OCI-LY3 (cell line): ENCODE measurements at regions not wholly inside any gene's neighbourhood (a gene's known extent, or its start where the extent isn't known, plus 50 kb on each side); places are given as distances from the start of the nearest gene placed in this dataset.

Experiments
- H2AFZ ChIP-seq: fragments of 200-600, 300-600 bp; shearing (Covaris generic); 2 replicates; pipeline ENCODE4 v1.6.0; 2014; ENCODE audit warnings: antibody characterized with exemption, low read depth, low read length
- H3K27ac ChIP-seq: fragments of 200-600, 300-600 bp; sonication (generic); 2 replicates; pipeline ENCODE4 v1.5.1; 2014; ENCODE audit warnings: mild to moderate bottlenecking, low read length, moderate library complexity, mixed read lengths
- H3K27me3 ChIP-seq: fragments of 200-600, 300-600 bp; sonication (generic); 2 replicates; pipeline ENCODE4 v1.6.1; 2014; ENCODE audit warnings: low read depth, low read length, mixed read lengths
- H3K36me3 ChIP-seq: fragments of 200-600, 300-600 bp; sonication (generic); replicated peaks from 2 replicates; pipeline ENCODE3; 2014; ENCODE audit warnings: low read depth, low read length, mixed read lengths
- H3K4me1 ChIP-seq: fragments of 300-600, 200-600 bp; sonication (generic); 2 replicates; pipeline ENCODE4 v1.6.1; 2014; ENCODE audit warnings: low read length, mixed read lengths
- H3K4me2 ChIP-seq: fragments of 200-600, 300-600 bp; sonication (generic); 2 replicates; pipeline ENCODE4 v1.6.1; 2014; ENCODE audit warnings: low read length, mixed read lengths
- H3K4me3 ChIP-seq: fragments of 300-600, 200-600 bp; sonication (generic); 2 replicates; pipeline ENCODE4 v1.5.1; 2014; ENCODE audit warnings: antibody characterized with exemption, mild to moderate bottlenecking, low read length, moderate library complexity
- H3K79me2 ChIP-seq: fragments of 300-600, 200-600 bp; shearing (Covaris generic); 2 replicates; pipeline ENCODE4 v1.6.1; 2014; ENCODE audit warnings: mild to moderate bottlenecking, low read length, mixed read lengths
- H3K9ac ChIP-seq: fragments of 300-600, 200-600 bp; shearing (Covaris generic); 2 replicates; pipeline ENCODE4 v1.6.0; 2014; ENCODE audit warnings: mild to moderate bottlenecking, low read length, moderate library complexity
- H3K9me3 ChIP-seq: fragments of 200-600, 300-600 bp; shearing (Covaris generic); 2 replicates; pipeline ENCODE4 v1.6.1; 2014; ENCODE audit warnings: low read length, mixed read lengths; ENCODE audit not compliant: insufficient read depth
- H4K20me1 ChIP-seq: fragments of 200-600, 300-600 bp; sonication (generic); 2 replicates; pipeline ENCODE4 v1.6.1; 2016; ENCODE audit warnings: low read length, mixed read lengths; ENCODE audit not compliant: insufficient read depth
- CTCF ChIP-seq: fragments of 200-600, 300-600 bp; sonication (generic); IDR thresholded peaks from 2 replicates; pipeline ENCODE4 v1.5.1; 2014; ENCODE audit warnings: antibody characterized with exemption, low read length, low read depth
- EZH2phosphoT487 ChIP-seq: fragments of 200-600 bp; shearing (Covaris generic); IDR thresholded peaks from 2 replicates; pipeline ENCODE4 v1.6.1; 2018; ENCODE audit warnings: antibody characterized with exemption, mixed run types, low read depth

- Histone ChIP-seq H4K20me1 (no peaks in the 10 kb centered on the region), H3K4me1 (no peaks in the 10 kb centered on the region), H3K27me3 (no peaks in the 10 kb centered on the region), H3K4me3 (no peak overlapping the region), H2AFZ (no peak overlapping the region), H3K79me2 (no peaks in the 10 kb centered on the region), H3K9ac (no peak overlapping the region), H3K4me2 (no peak overlapping the region), H3K36me3 (no peaks in the 10 kb centered on the region), H3K9me3 (no peaks in the 10 kb centered on the region), H3K27ac (no peak overlapping the region)
- no peak for TF ChIP-seq CTCF
- no peak for TF ChIP-seq EZH2phosphoT487
Measured at GRCh38 chr2:78063246-78064020, 541.3 kb upstream of the LRRTM4 start.

- H3K36me3 ChIP-seq, result no peaks in the 10 kb centered on the region
- TF ChIP-seq EZH2phosphoT487, result no peak
- no peak for TF ChIP-seq CTCF
- no peak overlapping the region for H3K9ac ChIP-seq
- H3K4me3 ChIP-seq, result no peak overlapping the region
- H3K27me3 ChIP-seq, result no peaks in the 10 kb centered on the region
- H3K27ac ChIP-seq, result no peak overlapping the region
- no peaks in the 10 kb centered on the region for H4K20me1 ChIP-seq
- H3K79me2 ChIP-seq, result no peaks in the 10 kb centered on the region
- no peak overlapping the region for H3K4me2 ChIP-seq
- no peaks in the 10 kb centered on the region for H3K9me3 ChIP-seq
- H2AFZ ChIP-seq, result no peak overlapping the region
- H3K4me1 ChIP-seq, result no peaks in the 10 kb centered on the region
Measured at GRCh38 chr2:78065366-78065765, 543.2 kb upstream of the LRRTM4 start.

DNA sequence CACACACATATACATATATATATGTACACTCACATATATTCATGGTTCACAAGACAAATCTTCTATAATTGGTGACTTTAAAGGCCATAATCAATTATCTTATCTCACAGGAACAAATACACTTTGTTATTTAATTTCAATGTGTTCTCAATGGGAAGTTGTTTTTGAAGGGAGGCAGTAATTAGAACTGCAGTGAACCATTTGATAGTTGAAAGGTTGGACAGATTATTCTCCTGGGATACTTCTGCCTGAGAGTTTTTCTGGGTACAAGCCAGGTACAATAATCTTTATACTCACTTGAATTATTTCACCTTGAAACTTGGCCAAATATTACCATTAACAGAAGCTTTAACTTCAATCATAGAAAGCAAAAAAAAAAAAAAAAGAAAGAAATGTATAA lies 546.6 kb upstream of the LRRTM4 start:
- H3K4me2 ChIP-seq, result no peak overlapping the region
- H3K36me3 ChIP-seq, result no peaks in the 10 kb centered on the region
- TF ChIP-seq EZH2phosphoT487, result no peak
- TF ChIP-seq CTCF, result no peak
- H3K4me1 ChIP-seq, result no peaks in the 10 kb centered on the region
- H3K27ac ChIP-seq, result no peak overlapping the region
- no peaks in the 10 kb centered on the region for H4K20me1 ChIP-seq
- H3K9ac ChIP-seq, result no peak overlapping the region
- H2AFZ ChIP-seq, result no peak overlapping the region
- no peaks in the 10 kb centered on the region for H3K79me2 ChIP-seq
- no peak overlapping the region for H3K4me3 ChIP-seq
- H3K9me3 ChIP-seq, result no peaks in the 10 kb centered on the region
- H3K27me3 ChIP-seq, result no peaks in the 10 kb centered on the region

GRCh38 chr2:78070693-78071092 lies 548.5 kb upstream of the LRRTM4 start:
- H2AFZ ChIP-seq, result no peak overlapping the region
- no peaks in the 10 kb centered on the region for H3K4me1 ChIP-seq
- H3K9ac ChIP-seq, result no peak overlapping the region
- H3K79me2 ChIP-seq, result no peaks in the 10 kb centered on the region
- no peaks in the 10 kb centered on the region for H3K27me3 ChIP-seq
- H3K36me3 ChIP-seq, result no peaks in the 10 kb centered on the region
- H4K20me1 ChIP-seq, result no peaks in the 10 kb centered on the region
- no peak overlapping the region for H3K4me3 ChIP-seq
- H3K9me3 ChIP-seq, result no peaks in the 10 kb centered on the region
- no peak overlapping the region for H3K27ac ChIP-seq
- no peak overlapping the region for H3K4me2 ChIP-seq
- TF ChIP-seq CTCF (no peak), EZH2phosphoT487 (no peak)
